ENCODE measurements at regions not wholly inside any gene's neighbourhood (a gene's known extent, or its start where the extent isn't known, plus 50 kb on each side); places are given as distances from the start of the nearest gene placed in this dataset.

- no peak for TF ChIP-seq POLR2A (IDR thresholded peaks at IDR 0.05)
- TF ChIP-seq CTCF (IDR thresholded peaks at IDR 0.05): no peak
Observed at GRCh38 chr18:73683409-73684238, 464.0 kb downstream of the FBXO15 start.
